ENCODE measurements at regions not wholly inside any gene's neighbourhood (a gene's known extent, or its start where the extent isn't known, plus 50 kb on each side); places are given as distances from the start of the nearest gene placed in this dataset.

DNA sequence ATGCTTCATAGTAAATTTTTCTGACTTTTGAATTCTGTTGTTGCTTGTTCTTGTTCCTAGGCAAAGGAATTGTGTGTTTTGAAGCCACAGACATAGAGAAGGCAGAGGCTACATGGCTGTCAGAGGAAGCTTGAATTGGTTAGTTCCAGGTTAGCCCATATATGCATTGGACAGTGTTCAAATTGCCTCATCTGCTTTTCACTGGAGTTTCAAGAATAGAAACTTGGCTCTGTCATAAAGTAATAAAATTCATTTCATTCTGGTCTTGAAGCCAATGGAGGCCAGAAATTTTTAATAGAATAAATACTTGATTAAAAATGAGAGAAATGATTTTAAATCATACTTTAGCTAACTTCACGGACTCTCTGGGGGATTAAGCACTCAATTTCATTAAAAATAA, 178.0 kb downstream of the YIPF5 start:
- TF ChIP-seq, protein P1, sequence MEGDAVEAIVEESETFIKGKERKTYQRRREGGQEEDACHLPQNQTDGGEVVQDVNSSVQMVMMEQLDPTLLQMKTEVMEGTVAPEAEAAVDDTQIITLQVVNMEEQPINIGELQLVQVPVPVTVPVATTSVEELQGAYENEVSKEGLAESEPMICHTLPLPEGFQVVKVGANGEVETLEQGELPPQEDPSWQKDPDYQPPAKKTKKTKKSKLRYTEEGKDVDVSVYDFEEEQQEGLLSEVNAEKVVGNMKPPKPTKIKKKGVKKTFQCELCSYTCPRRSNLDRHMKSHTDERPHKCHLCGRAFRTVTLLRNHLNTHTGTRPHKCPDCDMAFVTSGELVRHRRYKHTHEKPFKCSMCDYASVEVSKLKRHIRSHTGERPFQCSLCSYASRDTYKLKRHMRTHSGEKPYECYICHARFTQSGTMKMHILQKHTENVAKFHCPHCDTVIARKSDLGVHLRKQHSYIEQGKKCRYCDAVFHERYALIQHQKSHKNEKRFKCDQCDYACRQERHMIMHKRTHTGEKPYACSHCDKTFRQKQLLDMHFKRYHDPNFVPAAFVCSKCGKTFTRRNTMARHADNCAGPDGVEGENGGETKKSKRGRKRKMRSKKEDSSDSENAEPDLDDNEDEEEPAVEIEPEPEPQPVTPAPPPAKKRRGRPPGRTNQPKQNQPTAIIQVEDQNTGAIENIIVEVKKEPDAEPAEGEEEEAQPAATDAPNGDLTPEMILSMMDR (conservative IDR thresholded peaks at IDR 0.05; ENCODE audit: low read depth, low read length) = no peak
- no peak for TF ChIP-seq EZH2 (IDR thresholded peaks at IDR 0.05; ENCODE audit: borderline replicate concordance, low read depth, low read length, poor library complexity, severe bottlenecking)
